Kidney tubule cell (primary cell): ENCODE measurements at regions not wholly inside any gene's neighbourhood (a gene's known extent, or its start where the extent isn't known, plus 50 kb on each side); places are given as distances from the start of the nearest gene placed in this dataset.
A peak's percentile ranks its signal among the peaks of the same experiment; 100 is the strongest.
"Not testable (repeated sequence)": the region's sequence is repeated elsewhere in the genome, so short reads cannot be mapped to it uniquely, and the experiment has no call there.

Source experiments
- DNase-seq: peaks from one replicate; pipeline ENCODE4 v3.0.0-alpha.2; 2018; ENCODE audit warnings: low spot score

GRCh38 chr13:74574964-74575728, 440.9 kb upstream of the KLF12 start:
- no peak for DNase-seq

DNA sequence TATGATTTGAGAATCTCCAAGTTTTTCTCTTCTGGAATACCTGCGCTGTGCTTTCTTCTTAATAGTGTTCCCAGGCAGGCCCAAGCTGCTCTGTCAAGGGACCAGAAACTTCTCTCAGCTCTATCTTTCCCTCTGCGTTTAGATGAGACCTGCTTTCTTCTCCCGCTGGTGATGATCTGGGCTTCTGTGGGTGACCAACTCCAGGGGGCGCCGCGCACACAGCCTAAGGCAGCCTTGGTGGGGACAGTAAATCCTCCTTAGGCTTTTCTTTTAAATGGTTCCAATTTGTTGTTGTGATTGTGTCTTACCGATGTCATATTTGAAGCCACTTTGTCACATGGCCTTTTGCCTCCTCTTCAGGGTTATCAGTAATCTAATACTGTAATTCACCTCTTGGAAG, 439.4 kb upstream of the KLF12 start:
- no peak for DNase-seq

DNA sequence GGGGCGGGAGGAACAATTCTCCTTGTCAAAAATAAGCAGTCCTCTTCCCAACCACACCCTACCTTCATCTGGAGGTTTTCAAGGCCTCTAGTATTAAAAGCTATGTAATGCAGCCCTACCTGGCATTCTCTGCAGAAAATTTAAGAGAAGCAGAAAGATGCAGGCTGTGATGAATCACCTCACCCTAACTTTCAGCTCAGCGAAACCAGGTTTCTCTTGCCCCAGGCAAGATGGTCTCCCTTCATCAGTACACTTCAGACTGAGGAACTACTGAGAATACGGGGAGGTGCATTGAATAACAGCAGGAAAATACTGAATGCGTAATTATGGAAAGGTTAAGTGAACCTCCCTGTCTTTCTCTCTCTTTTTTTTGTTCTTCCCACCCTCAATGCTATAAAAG, 437.6 kb upstream of the KLF12 start:
- DNase-seq, result no peak

- no peak for DNase-seq
Measured at GRCh38 chr13:74570834-74571233, 436.6 kb upstream of the KLF12 start.

DNA sequence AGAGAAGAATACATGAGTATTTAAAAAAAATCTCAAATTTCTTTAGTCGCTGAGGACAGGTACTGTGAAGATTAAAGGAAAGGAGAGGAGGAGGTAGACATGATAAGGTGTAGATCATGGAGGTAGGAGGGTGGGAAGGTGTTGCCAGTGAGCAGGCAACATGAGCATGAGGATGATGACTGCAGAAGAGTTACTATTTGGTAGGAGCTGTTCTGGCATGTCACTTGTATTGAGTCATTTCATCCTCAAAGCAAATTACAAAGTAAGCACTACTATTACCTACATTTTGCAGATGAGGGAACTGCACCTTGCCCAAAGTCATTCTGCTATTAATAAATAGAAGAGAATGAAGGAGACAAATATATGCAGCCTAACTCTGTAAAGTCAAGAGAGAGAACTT, 435.8 kb upstream of the KLF12 start:
- DNase-seq, result no peak

- no peak for DNase-seq
Measured at GRCh38 chr13:74569251-74569650, 435.0 kb upstream of the KLF12 start.

DNA sequence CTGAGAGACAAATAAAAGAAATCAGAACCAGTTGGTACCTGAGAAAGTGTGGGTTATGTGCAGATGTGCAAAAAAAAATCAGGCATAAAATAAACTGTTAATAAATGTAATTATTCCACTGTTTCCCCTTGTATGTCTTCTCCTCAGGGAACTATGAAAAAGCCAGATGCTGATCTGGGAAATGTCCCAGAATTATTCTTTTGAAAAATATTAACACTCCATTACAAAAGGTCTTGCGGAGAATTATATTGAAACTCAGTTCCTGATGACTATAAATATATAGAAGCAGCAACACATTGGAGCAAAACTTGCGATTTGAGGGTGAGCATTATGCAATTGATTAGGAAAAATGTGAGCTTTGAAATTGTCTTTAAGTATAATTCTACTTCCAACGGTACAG, 433.3 kb upstream of the KLF12 start:
- DNase-seq, result no peak

DNA sequence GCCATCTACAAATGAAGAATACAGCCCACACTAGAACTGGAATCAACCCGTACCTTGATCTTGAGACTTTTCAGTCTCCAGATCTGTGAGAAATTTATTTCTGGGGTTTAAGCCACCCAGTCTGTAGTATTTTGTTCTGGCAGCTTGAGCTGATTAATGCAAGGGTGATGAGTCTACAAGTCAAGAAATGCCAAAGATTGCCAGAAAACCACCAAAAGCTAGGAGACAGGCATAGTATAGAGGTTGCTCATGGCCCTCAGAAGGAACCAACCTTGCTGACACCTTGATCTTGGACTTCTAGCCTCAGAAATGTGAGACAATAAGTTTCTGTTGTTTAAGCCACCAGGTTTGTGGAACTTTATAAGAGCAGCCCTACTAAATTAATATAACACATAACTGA, 428.2 kb upstream of the KLF12 start:
- peak; percentile 32 for DNase-seq

- no peak for DNase-seq
Measured at GRCh38 chr13:74561155-74561554, 427.0 kb upstream of the KLF12 start.

- DNase-seq, result no peak
Measured at GRCh38 chr13:74560325-74560724, 426.1 kb upstream of the KLF12 start.

GRCh38 chr13:74557870-74558269, 423.7 kb upstream of the KLF12 start:
- no peak for DNase-seq

- DNase-seq, result no peak
Measured at GRCh38 chr13:74555651-74556420, 421.6 kb upstream of the KLF12 start.

DNA sequence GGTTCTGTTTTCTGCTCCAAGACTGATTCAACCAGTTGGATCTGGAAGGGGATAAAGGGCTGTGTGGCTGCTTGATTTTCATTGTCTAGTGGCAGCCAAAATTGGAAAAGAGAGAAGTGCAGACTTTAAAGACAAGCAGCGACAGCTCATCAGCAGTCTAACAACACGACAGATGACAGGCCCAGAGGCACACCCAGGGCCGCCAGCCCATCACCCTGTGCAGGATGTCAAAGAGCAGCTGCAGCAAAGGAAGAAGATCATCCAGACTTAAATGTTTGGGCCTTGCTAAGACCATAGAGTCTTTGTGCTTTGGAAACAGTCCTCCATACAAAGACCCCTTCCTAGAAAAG, 421.0 kb upstream of the KLF12 start:
- no peak for DNase-seq

DNA sequence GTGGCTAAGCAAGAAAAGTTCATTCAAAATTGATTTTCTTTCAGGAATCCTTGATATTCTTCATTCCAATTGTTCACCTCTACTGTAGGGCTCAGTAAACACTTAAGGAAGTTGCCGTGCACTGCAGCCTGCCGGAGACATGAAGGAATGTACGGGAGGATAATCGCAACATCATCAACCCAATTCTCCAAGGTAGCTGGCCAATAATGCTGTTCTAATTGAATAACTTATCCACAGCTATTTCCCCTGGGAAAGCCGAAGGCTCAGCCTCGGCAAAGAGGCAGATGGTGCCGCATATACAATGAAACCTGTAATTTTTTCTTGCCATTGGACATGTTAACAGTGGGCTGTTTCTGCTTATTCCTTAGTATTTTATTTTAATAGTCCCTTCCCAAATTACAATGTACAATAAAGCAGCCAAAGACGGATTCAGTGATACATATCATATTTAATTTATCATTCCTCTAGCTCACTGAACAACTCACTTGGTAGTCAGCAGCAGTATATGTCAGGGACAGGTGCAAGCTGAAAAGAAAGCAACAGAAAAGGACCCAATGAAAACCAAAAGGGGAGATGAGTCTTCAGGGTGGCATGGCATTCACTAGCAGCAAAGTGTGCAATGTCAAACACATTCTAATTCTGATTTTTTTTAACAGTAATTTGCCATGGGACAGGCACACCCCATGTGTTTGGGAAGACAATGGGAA, 420.5 kb upstream of the KLF12 start:
- DNase-seq, result no peak

DNA sequence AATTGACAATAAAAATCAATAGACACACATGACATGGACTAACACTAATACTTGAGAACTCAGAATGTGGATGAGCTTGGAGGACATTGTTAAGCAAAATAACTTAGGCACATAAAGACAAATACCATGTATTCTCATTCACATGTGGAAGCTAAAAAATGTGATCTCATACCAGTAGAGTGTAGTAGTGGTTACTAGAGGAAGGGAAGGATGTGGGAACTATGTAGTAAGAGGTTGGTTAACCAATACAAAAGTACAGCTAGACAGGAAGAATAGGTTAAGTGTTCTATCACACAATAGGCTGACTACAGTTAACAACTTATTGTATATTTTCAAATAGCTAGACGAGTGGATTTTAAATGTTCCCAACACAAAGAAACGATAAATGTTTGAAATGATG, 415.8 kb upstream of the KLF12 start:
- DNase-seq, result peak; percentile 9

GRCh38 chr13:74536649-74537048, 402.4 kb upstream of the KLF12 start:
- DNase-seq, result not testable (repeated sequence)

- no peak for DNase-seq
Measured at GRCh38 chr13:74533226-74533625, 399.0 kb upstream of the KLF12 start.

DNA sequence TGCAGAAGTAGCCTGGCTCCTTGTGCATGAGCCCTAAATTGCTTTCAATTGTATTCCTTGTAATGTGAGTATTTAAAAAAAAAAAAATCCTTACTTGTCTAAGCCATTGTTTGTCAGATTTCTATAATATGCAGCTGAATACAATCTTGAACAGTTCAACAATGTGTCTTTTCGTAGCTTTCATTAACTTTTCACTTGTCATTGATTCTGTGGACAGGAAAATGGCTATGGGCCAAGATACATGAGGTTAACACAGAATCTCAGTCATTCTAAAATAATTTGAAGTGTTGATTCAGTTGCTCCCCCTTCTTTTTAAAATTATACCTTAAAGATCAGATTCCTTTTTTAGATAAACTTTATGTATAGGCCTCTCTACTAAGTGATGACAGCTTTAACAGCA, 395.8 kb upstream of the KLF12 start:
- no peak for DNase-seq

- DNase-seq, result no peak
Measured at GRCh38 chr13:74528734-74529513, 394.7 kb upstream of the KLF12 start.

- DNase-seq, result no peak
Measured at GRCh38 chr13:74523057-74523456, 388.9 kb upstream of the KLF12 start.

- no peak for DNase-seq
Measured at GRCh38 chr13:74511523-74511922, 377.3 kb upstream of the KLF12 start.

GRCh38 chr13:74487091-74487722, 353.0 kb upstream of the KLF12 start:
- DNase-seq, result no peak
